ENCODE measurements at regions not wholly inside any gene's neighbourhood (a gene's known extent, or its start where the extent isn't known, plus 50 kb on each side); places are given as distances from the start of the nearest gene placed in this dataset.

DNA sequence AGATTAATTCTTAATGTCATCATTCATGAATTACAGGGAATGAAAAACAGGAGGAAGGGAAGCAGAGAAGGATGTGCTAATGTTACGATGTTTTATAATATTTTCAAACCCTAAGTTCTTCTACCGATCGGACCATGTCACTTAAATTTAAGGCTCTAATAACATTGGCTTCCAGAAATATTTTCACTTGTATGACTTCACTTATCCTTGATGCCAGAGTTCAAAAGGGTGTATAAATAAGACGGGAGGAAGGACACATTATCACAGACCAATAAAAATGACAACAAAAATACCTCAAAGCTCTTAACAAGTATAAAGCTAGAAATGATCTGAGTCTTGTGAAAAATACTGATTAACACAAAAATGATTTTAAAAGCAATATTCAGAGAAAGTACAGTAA is 370.4 kb upstream of the CITED2 start:
- Histone ChIP-seq H3K36me3 (no peaks in the 10 kb centered on the region), H3K4me1 (peaks cover 0 to 7% (median 0%) of the 10 kb centered on the region in 12 donors), H3K4me3 (no peak overlapping the region), H3K27me3 (no peaks in the 10 kb centered on the region), H3K27ac (no peak overlapping the region), H3K9me3 (no peaks in the 10 kb centered on the region)
- TF ChIP-seq POLR2A (IDR thresholded peaks at IDR 0.05), result no peak
- TF ChIP-seq, protein P1, sequence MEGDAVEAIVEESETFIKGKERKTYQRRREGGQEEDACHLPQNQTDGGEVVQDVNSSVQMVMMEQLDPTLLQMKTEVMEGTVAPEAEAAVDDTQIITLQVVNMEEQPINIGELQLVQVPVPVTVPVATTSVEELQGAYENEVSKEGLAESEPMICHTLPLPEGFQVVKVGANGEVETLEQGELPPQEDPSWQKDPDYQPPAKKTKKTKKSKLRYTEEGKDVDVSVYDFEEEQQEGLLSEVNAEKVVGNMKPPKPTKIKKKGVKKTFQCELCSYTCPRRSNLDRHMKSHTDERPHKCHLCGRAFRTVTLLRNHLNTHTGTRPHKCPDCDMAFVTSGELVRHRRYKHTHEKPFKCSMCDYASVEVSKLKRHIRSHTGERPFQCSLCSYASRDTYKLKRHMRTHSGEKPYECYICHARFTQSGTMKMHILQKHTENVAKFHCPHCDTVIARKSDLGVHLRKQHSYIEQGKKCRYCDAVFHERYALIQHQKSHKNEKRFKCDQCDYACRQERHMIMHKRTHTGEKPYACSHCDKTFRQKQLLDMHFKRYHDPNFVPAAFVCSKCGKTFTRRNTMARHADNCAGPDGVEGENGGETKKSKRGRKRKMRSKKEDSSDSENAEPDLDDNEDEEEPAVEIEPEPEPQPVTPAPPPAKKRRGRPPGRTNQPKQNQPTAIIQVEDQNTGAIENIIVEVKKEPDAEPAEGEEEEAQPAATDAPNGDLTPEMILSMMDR (IDR thresholded peaks at IDR 0.05), result no peak
- intact Hi-C loops (cut with DNase I), result no loop called here
- WGBS, 4 donors, result 57 to 74% (median 61%) methylated on average over 4 of the region's 4 CpGs
- DNase-seq (no peak), ATAC-seq (no peak)

DNA sequence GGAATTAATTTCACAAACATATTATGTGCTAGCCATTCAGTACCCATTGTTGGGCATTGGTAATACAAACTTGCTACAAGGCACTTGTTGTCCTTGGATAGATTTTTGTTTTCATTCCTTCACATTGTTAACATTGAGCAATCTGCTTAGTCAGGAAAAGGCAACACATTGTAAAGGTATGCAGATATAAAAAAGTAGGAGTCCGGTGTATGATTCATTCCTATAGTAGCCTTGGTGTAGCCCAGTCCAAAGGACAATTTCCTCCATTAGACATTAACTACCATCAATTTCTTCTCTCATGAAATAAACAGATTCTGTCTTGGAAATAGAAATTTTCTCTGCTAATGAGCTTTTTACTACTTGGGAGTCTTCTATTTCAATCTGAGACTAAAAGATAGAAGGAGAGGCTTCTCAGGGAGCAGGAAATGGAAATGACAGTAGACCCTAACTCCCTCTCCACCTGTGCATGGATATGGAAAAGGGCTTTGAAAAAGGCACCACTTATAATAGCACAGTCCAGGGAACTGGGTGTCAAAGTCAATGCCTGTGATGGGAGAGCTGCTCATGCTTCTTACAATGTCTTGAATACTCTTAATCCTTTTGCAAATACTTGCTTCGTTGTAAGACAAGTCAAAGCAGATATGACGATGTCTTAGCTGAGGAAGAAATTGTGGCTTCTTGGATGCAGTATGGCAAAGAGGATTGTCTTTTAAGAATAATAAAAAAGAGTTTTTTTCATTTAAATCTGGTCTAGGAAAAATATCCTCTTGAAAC is 369.4 kb upstream of the CITED2 start:
- 74 to 91% (median 85%) methylated on average over 3 of the region's 3 CpGs for WGBS, 4 donors
- Histone ChIP-seq H3K36me3 (no peaks in the 10 kb centered on the region), H3K27me3 (no peaks in the 10 kb centered on the region), H3K4me1 (peaks cover 0 to 7% (median 0%) of the 10 kb centered on the region in 12 donors), H3K4me3 (no peak overlapping the region), H3K27ac (no peak overlapping the region), H3K9me3 (no peaks in the 10 kb centered on the region)
- DNase-seq, result no peak
- no peak for ATAC-seq
- no peak for TF ChIP-seq POLR2A (IDR thresholded peaks at IDR 0.05)
- TF ChIP-seq, protein P1 (IDR thresholded peaks at IDR 0.05), result no peak
- intact Hi-C loops (cut with DNase I), result no loop called here

DNA sequence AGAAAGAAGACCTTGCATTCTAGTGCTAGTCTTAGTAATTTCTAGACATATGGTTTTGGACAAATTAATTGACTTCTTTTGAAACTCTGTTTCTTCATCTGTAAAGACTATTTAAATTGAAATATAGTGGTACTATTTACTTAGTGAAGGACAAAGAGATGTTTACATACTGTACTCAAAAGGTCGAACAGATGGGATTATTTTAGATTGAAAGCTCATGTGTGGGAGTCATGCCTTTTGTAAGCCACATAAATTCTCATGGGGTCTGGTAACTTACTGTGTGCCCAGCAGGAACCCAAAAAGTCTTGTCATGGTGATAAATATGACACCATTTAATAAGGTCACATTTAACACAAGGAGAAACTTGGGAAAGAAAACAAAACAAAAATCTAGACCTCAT is 368.2 kb upstream of the CITED2 start:
- 55 to 67% (median 62%) methylated on average over 1 of the region's 1 CpG for WGBS, 4 donors
- intact Hi-C loops (cut with DNase I), result no loop called here
- Histone ChIP-seq H3K4me3 (no peak overlapping the region), H3K27me3 (no peaks in the 10 kb centered on the region), H3K9me3 (no peaks in the 10 kb centered on the region), H3K27ac (no peak overlapping the region), H3K36me3 (no peaks in the 10 kb centered on the region), H3K4me1 (peaks cover 0 to 4% (median 0%) of the 10 kb centered on the region in 12 donors)
- DNase-seq (no peak), ATAC-seq (no peak)
- no peak for TF ChIP-seq POLR2A (IDR thresholded peaks at IDR 0.05)
- TF ChIP-seq, protein P1 (IDR thresholded peaks at IDR 0.05), result no peak

DNA sequence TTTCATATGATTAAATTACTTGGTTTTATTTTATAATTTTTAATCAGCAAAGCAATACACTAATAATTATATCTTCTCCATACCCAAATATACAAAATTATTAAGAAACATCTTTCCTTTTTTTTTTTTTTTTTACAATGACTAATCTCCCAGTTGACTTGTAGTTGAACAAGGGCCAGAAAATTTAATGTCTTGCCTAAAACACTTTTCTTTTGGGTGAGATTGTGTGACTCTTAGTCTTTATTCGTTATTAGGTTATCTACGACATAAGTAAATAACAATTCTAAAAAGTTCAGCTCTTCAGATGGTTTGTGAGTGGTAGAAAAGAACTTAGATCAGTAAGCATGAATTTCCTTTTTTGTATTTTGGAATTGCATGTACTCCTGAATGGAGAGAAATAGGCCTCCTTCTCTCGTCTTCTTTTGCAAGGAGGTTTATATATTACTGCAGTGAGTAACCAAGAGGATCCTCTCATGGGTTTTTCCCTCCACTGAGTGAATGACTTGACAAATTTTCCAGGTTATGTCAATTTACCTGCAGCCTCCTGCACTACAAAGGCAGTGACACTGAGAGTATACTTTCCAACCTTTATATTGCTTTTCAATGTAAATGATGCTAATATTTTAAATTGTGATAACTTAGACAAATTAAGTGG is 364.5 kb upstream of the CITED2 start:
- H3K4me3 ChIP-seq, result no peak overlapping the region
- WGBS, 4 donors, result 70 to 80% (median 77%) methylated on average over 3 of the region's 3 CpGs
- H3K36me3 ChIP-seq, result no peaks in the 10 kb centered on the region
- H3K27ac ChIP-seq, result no peak overlapping the region
- ATAC-seq (no peak), DNase-seq (no peak)
- no peaks in the 10 kb centered on the region for H3K4me1 ChIP-seq
- H3K9me3 ChIP-seq, result no peaks in the 10 kb centered on the region
- no peaks in the 10 kb centered on the region for H3K27me3 ChIP-seq
- TF ChIP-seq POLR2A (IDR thresholded peaks at IDR 0.05), result no peak
- TF ChIP-seq, protein P1 (IDR thresholded peaks at IDR 0.05), result no peak
- intact Hi-C loops (cut with DNase I), result no loop called here

All from heart left ventricle (tissue), 16 donors.